Ishikawa (cell line): ENCODE measurements at regions not wholly inside any gene's neighbourhood (a gene's known extent, or its start where the extent isn't known, plus 50 kb on each side); places are given as distances from the start of the nearest gene placed in this dataset.

Source experiments
- CREB1 ChIP-seq: IDR thresholded peaks from 2 replicates; pipeline ENCODE4 v1.6.1; 2012; ENCODE audit warnings: low read depth
- RAD21 ChIP-seq: IDR thresholded peaks from 2 replicates; pipeline ENCODE4 v1.6.1; 2012; ENCODE audit warnings: low read depth
- REST ChIP-seq: IDR thresholded peaks from 2 replicates; pipeline ENCODE4 v1.6.1; 2012; ENCODE audit warnings: low read depth, mild to moderate bottlenecking
- TCF12 ChIP-seq: IDR thresholded peaks from 2 replicates; pipeline ENCODE4 v1.6.1; 2012; ENCODE audit warnings: low read depth

GRCh38 chr6:156674197-156674596 is 103.0 kb upstream of the ARID1B start:
- TF ChIP-seq RAD21 (no peak), REST (no peak), TCF12 (no peak), CREB1 (no peak)
